ENCODE measurements at regions not wholly inside any gene's neighbourhood (a gene's known extent, or its start where the extent isn't known, plus 50 kb on each side); places are given as distances from the start of the nearest gene placed in this dataset.

GRCh38 chr2:6794448-6794847, 71.3 kb downstream of the CMPK2 start:
- TF ChIP-seq CTCF (IDR thresholded peaks at IDR 0.05): no peak
- no peak for TF ChIP-seq POLR2A (IDR thresholded peaks at IDR 0.05)
- TF ChIP-seq POLR2AphosphoS5 (IDR thresholded peaks at IDR 0.05): no peak
